Mesendoderm (in vitro differentiated cells): ENCODE measurements at regions not wholly inside any gene's neighbourhood (a gene's known extent, or its start where the extent isn't known, plus 50 kb on each side); places are given as distances from the start of the nearest gene placed in this dataset.
A peak's percentile ranks its signal among the peaks of the same experiment; 100 is the strongest.

Source experiments
- DNase-seq: peaks from one replicate; pipeline ENCODE4 v3.0.0; 2013
- H2AK5ac ChIP-seq: 2 replicates; pipeline ENCODE4 v1.6.1; 2013; ENCODE audit warnings: low read length, inconsistent platforms
- H2BK120ac ChIP-seq: 2 replicates; pipeline ENCODE4 v1.6.1; 2013; ENCODE audit warnings: low read depth, mild to moderate bottlenecking, low read length, moderate library complexity, mixed read lengths
- H2BK15ac ChIP-seq: replicated peaks from 2 replicates; pipeline ENCODE4 v1.6.1; 2013; ENCODE audit warnings: low read depth, mild to moderate bottlenecking, moderate library complexity
- H2BK5ac ChIP-seq: 2 replicates; pipeline ENCODE4 v1.6.1; 2013; ENCODE audit warnings: low read length, inconsistent platforms
- H3K18ac ChIP-seq: 2 replicates; pipeline ENCODE4 v1.6.1; 2013; ENCODE audit warnings: mild to moderate bottlenecking, low read length, mixed read lengths
- H3K23ac ChIP-seq: one replicate; pipeline ENCODE4 v1.6.1; 2013; ENCODE audit warnings: low read length
- H3K27ac ChIP-seq: 2 replicates; pipeline ENCODE4 v1.5.1; 2013; ENCODE audit warnings: low read depth, mild to moderate bottlenecking, inconsistent platforms, low read length, moderate library complexity
- H3K27me3 ChIP-seq: 2 replicates; pipeline ENCODE4 v1.6.1; 2013; ENCODE audit warnings: low read length, control low read depth, mild to moderate bottlenecking, inconsistent platforms; ENCODE audit not compliant: insufficient read depth, poor library complexity
- H3K36me3 ChIP-seq: 2 replicates; pipeline ENCODE4 v1.6.1; 2013; ENCODE audit warnings: low read length, inconsistent platforms; ENCODE audit not compliant: control insufficient read depth, insufficient read depth
- H3K4ac ChIP-seq: one replicate; pipeline ENCODE4 v1.6.1; 2013; ENCODE audit warnings: low read depth, mild to moderate bottlenecking, low read length, moderate library complexity
- H3K4me1 ChIP-seq: 2 replicates; pipeline ENCODE4 v1.6.1; 2013; ENCODE audit warnings: low read depth, low read length, inconsistent platforms; ENCODE audit not compliant: control insufficient read depth
- H3K4me2 ChIP-seq: 2 replicates; pipeline ENCODE4 v1.6.1; 2013; ENCODE audit warnings: low read length
- H3K4me3 ChIP-seq: 2 replicates; pipeline ENCODE4 v1.5.1; 2013; ENCODE audit warnings: mild to moderate bottlenecking, low read length
- H3K56ac ChIP-seq: one replicate; pipeline ENCODE4 v1.6.1; 2013; ENCODE audit warnings: low read length
- H3K79me1 ChIP-seq: 2 replicates; pipeline ENCODE4 v1.6.1; 2013; ENCODE audit warnings: low read length, inconsistent platforms
- H3K79me2 ChIP-seq: 2 replicates; pipeline ENCODE4 v1.6.1; 2013; ENCODE audit warnings: mild to moderate bottlenecking, low read length; ENCODE audit not compliant: control insufficient read depth, insufficient read depth
- H3K9ac ChIP-seq: 2 replicates; pipeline ENCODE4 v1.6.1; 2013; ENCODE audit warnings: low read length, inconsistent platforms
- H4K5ac ChIP-seq: one replicate; pipeline ENCODE4 v1.6.1; 2013; ENCODE audit warnings: low read length
- H4K8ac ChIP-seq: one replicate; pipeline ENCODE4 v1.6.1; 2013; ENCODE audit warnings: low read depth, mild to moderate bottlenecking, control low read depth, low read length, moderate library complexity
- WGBS: extraction: QIAGEN DNeasy Blood & Tissue Kit; methylation state at CpG from one replicate; pipeline ENCODE4 v1.1.7; 2013; ENCODE audit warnings: low lambda C conversion rate, missing lambda C conversion rate; ENCODE audit not compliant: insufficient coverage; ENCODE audit errors: extremely low coverage; 5-methylcytosine and 5-hydroxymethylcytosine counted together

- no CpG with 5 or more reads among the region's 9 CpGs for WGBS
- H2AK5ac ChIP-seq: no peak overlapping the region
- no peaks in the 10 kb centered on the region for H3K79me2 ChIP-seq
- H3K4me1 ChIP-seq: no peaks in the 10 kb centered on the region
- no peaks in the 10 kb centered on the region for H3K79me1 ChIP-seq
- no peak overlapping the region for H2BK5ac ChIP-seq
- no peak overlapping the region for H3K4ac ChIP-seq
- no peak overlapping the region for H3K27ac ChIP-seq
- H4K8ac ChIP-seq: no peak overlapping the region
- no peaks in the 10 kb centered on the region for H3K27me3 ChIP-seq
- no peak overlapping the region for H4K5ac ChIP-seq
- H3K18ac ChIP-seq: no peak overlapping the region
- DNase-seq: peak; percentile 60
- H3K4me2 ChIP-seq: no peak overlapping the region
- H2BK15ac ChIP-seq: no peak overlapping the region
- no peak overlapping the region for H2BK120ac ChIP-seq
- H3K23ac ChIP-seq: no peak overlapping the region
- no peak overlapping the region for H3K4me3 ChIP-seq
- no peak overlapping the region for H3K56ac ChIP-seq
- H3K9ac ChIP-seq: no peak overlapping the region
- no peaks in the 10 kb centered on the region for H3K36me3 ChIP-seq
Observed at GRCh38 chr19:30649934-30650614, 277.9 kb downstream of the ZNF536 start.

GRCh38 chr19:30648866-30649862, 277.0 kb downstream of the ZNF536 start:
- H2AK5ac ChIP-seq: no peak overlapping the region
- no peak overlapping the region for H3K9ac ChIP-seq
- H3K4me1 ChIP-seq: no peaks in the 10 kb centered on the region
- WGBS: no CpG with 5 or more reads among the region's 12 CpGs
- no peak for DNase-seq
- H3K79me2 ChIP-seq: no peaks in the 10 kb centered on the region
- no peak overlapping the region for H2BK15ac ChIP-seq
- no peak overlapping the region for H3K23ac ChIP-seq
- H3K4me3 ChIP-seq: no peak overlapping the region
- H3K4me2 ChIP-seq: no peak overlapping the region
- H3K27me3 ChIP-seq: no peaks in the 10 kb centered on the region
- no peaks in the 10 kb centered on the region for H3K79me1 ChIP-seq
- no peak overlapping the region for H4K5ac ChIP-seq
- no peaks in the 10 kb centered on the region for H3K36me3 ChIP-seq
- H3K18ac ChIP-seq: no peak overlapping the region
- H3K4ac ChIP-seq: no peak overlapping the region
- no peak overlapping the region for H3K27ac ChIP-seq
- H4K8ac ChIP-seq: no peak overlapping the region
- no peak overlapping the region for H2BK5ac ChIP-seq
- H2BK120ac ChIP-seq: no peak overlapping the region
- H3K56ac ChIP-seq: no peak overlapping the region

- Histone ChIP-seq H3K36me3 (no peaks in the 10 kb centered on the region), H2BK5ac (no peak overlapping the region), H4K8ac (no peak overlapping the region), H4K5ac (no peak overlapping the region), H2BK120ac (no peak overlapping the region), H3K4me3 (no peak overlapping the region), H2BK15ac (no peak overlapping the region), H3K27me3 (no peaks in the 10 kb centered on the region), H3K56ac (no peak overlapping the region), H3K4me1 (no peaks in the 10 kb centered on the region), H3K27ac (no peak overlapping the region), H3K4ac (no peak overlapping the region), H3K9ac (no peak overlapping the region), H3K79me1 (no peaks in the 10 kb centered on the region), H3K23ac (no peak overlapping the region), H2AK5ac (no peak overlapping the region), H3K79me2 (no peaks in the 10 kb centered on the region), H3K4me2 (no peak overlapping the region), H3K18ac (no peak overlapping the region)
- peak; percentile 64 for DNase-seq
- no CpG with 5 or more reads among the region's 19 CpGs for WGBS
Observed at GRCh38 chr19:30647891-30648720, 275.9 kb downstream of the ZNF536 start.

- no CpG with 5 or more reads among the region's 6 CpGs for WGBS
- no peak overlapping the region for H3K4me2 ChIP-seq
- no peak overlapping the region for H2BK120ac ChIP-seq
- H3K79me1 ChIP-seq: no peaks in the 10 kb centered on the region
- no peak overlapping the region for H3K9ac ChIP-seq
- H3K4me3 ChIP-seq: no peak overlapping the region
- H4K8ac ChIP-seq: no peak overlapping the region
- H3K4me1 ChIP-seq: no peaks in the 10 kb centered on the region
- no peak overlapping the region for H3K56ac ChIP-seq
- no peak overlapping the region for H3K4ac ChIP-seq
- H3K79me2 ChIP-seq: no peaks in the 10 kb centered on the region
- no peak overlapping the region for H2BK5ac ChIP-seq
- DNase-seq: no peak
- H3K23ac ChIP-seq: no peak overlapping the region
- H3K27me3 ChIP-seq: no peaks in the 10 kb centered on the region
- no peak overlapping the region for H3K27ac ChIP-seq
- no peak overlapping the region for H2AK5ac ChIP-seq
- no peak overlapping the region for H3K18ac ChIP-seq
- H4K5ac ChIP-seq: no peak overlapping the region
- H3K36me3 ChIP-seq: no peaks in the 10 kb centered on the region
- H2BK15ac ChIP-seq: no peak overlapping the region
Observed at GRCh38 chr19:30646806-30647205, 274.6 kb downstream of the ZNF536 start.

- H3K79me2 ChIP-seq: no peaks in the 10 kb centered on the region
- no peak overlapping the region for H2AK5ac ChIP-seq
- H3K56ac ChIP-seq: no peak overlapping the region
- no peak overlapping the region for H3K18ac ChIP-seq
- no peak overlapping the region for H4K8ac ChIP-seq
- H3K27ac ChIP-seq: no peak overlapping the region
- H3K4ac ChIP-seq: no peak overlapping the region
- H3K4me2 ChIP-seq: no peak overlapping the region
- H2BK15ac ChIP-seq: no peak overlapping the region
- no peaks in the 10 kb centered on the region for H3K4me1 ChIP-seq
- DNase-seq: no peak
- no peak overlapping the region for H2BK5ac ChIP-seq
- no peak overlapping the region for H3K9ac ChIP-seq
- H4K5ac ChIP-seq: no peak overlapping the region
- no peak overlapping the region for H3K4me3 ChIP-seq
- no peak overlapping the region for H2BK120ac ChIP-seq
- no peaks in the 10 kb centered on the region for H3K79me1 ChIP-seq
- H3K27me3 ChIP-seq: no peaks in the 10 kb centered on the region
- no peaks in the 10 kb centered on the region for H3K36me3 ChIP-seq
- no peak overlapping the region for H3K23ac ChIP-seq
- WGBS: no CpG with 5 or more reads among the region's 12 CpGs
Observed at GRCh38 chr19:30645946-30646577, 273.9 kb downstream of the ZNF536 start.
